DMS153 treated with DMSO at 0.1 percent for 48 hours (cell line): ENCODE measurements at regions not wholly inside any gene's neighbourhood (a gene's known extent, or its start where the extent isn't known, plus 50 kb on each side); places are given as distances from the start of the nearest gene placed in this dataset.

Source experiments
- DNase-seq: peaks from one replicate; lab custom pipeline; 2025; ENCODE audit not compliant: unreplicated experiment; lab: John Stamatoyannopoulos, UW

- DNase-seq = no peak
Measured at GRCh38 chr13:79794931-79795330, 314.0 kb downstream of the NDFIP2 start.

- no peak for DNase-seq
Measured at GRCh38 chr13:79792716-79793115, 311.8 kb downstream of the NDFIP2 start.

- DNase-seq = no peak
Measured at GRCh38 chr13:79791471-79792042, 310.6 kb downstream of the NDFIP2 start.

- no peak for DNase-seq
Measured at GRCh38 chr13:79786176-79786575, 305.2 kb downstream of the NDFIP2 start.

- DNase-seq = peak; percentile 94
Measured at GRCh38 chr13:79782541-79783205, 301.7 kb downstream of the NDFIP2 start.

GRCh38 chr13:79781829-79782540 lies 301.0 kb downstream of the NDFIP2 start:
- no peak for DNase-seq

- DNase-seq = no peak
Measured at GRCh38 chr13:79780240-79780639, 299.3 kb downstream of the NDFIP2 start.

GRCh38 chr13:79779761-79780160 lies 298.8 kb downstream of the NDFIP2 start:
- DNase-seq = no peak

GRCh38 chr13:79778741-79779460 lies 297.9 kb downstream of the NDFIP2 start:
- no peak for DNase-seq

- no peak for DNase-seq
Measured at GRCh38 chr13:79777504-79777903, 296.5 kb downstream of the NDFIP2 start.

GRCh38 chr13:79776531-79777295 lies 295.8 kb downstream of the NDFIP2 start:
- DNase-seq = no peak

GRCh38 chr13:79775830-79776229 lies 294.9 kb downstream of the NDFIP2 start:
- no peak for DNase-seq

GRCh38 chr13:79772811-79773210 lies 291.9 kb downstream of the NDFIP2 start:
- DNase-seq = no peak

GRCh38 chr13:79771493-79771892 lies 290.5 kb downstream of the NDFIP2 start:
- no peak for DNase-seq

- DNase-seq = no peak
Measured at GRCh38 chr13:79770056-79770455, 289.1 kb downstream of the NDFIP2 start.

GRCh38 chr13:79767126-79767525 lies 286.2 kb downstream of the NDFIP2 start:
- DNase-seq = no peak

- no peak for DNase-seq
Measured at GRCh38 chr13:79765331-79765730, 284.4 kb downstream of the NDFIP2 start.

GRCh38 chr13:79749984-79750551 lies 269.1 kb downstream of the NDFIP2 start:
- no peak for DNase-seq

- DNase-seq = no peak
Measured at GRCh38 chr13:79749566-79749965, 268.6 kb downstream of the NDFIP2 start.

- no peak for DNase-seq
Measured at GRCh38 chr13:79745081-79745480, 264.1 kb downstream of the NDFIP2 start.

- DNase-seq = no peak
Measured at GRCh38 chr13:79742923-79743322, 262.0 kb downstream of the NDFIP2 start.
